GM10266 (cell line): ENCODE measurements at regions not wholly inside any gene's neighbourhood (a gene's known extent, or its start where the extent isn't known, plus 50 kb on each side); places are given as distances from the start of the nearest gene placed in this dataset.

Experiments
- DNase-seq: peaks from one replicate; pipeline ENCODE4 v3.0.0; 2012; ENCODE audit errors: extremely low spot score
- CTCF ChIP-seq: IDR thresholded peaks from 2 replicates; pipeline ENCODE4 v1.5.1; 2012; ENCODE audit warnings: mild to moderate bottlenecking, low read depth; ENCODE audit not compliant: control insufficient read depth, insufficient read depth; ENCODE audit errors: missing control alignments

- peak; percentile 6 for TF ChIP-seq CTCF
Observed at GRCh38 chr17:77501101-77501566, 360.4 kb downstream of the SEC14L1 start.

GRCh38 chr17:77501751-77502625 lies 361.2 kb downstream of the SEC14L1 start:
- no peak for TF ChIP-seq CTCF

More at GRCh38 chr17:77501101-77501566, 360.4 kb downstream of the SEC14L1 start:
- DNase-seq = no peak

GRCh38 chr17:77502626-77503292 lies 362.0 kb downstream of the SEC14L1 start:
- no peak for DNase-seq
- TF ChIP-seq CTCF = no peak

More at GRCh38 chr17:77501751-77502625, 361.2 kb downstream of the SEC14L1 start:
- no peak for DNase-seq

GRCh38 chr17:77503293-77503655 lies 362.5 kb downstream of the SEC14L1 start:
- no peak for TF ChIP-seq CTCF
- DNase-seq = no peak

GRCh38 chr17:77503916-77504651 lies 363.3 kb downstream of the SEC14L1 start:
- no peak for TF ChIP-seq CTCF
- DNase-seq = no peak

GRCh38 chr17:77504652-77505155 lies 363.9 kb downstream of the SEC14L1 start:
- no peak for DNase-seq
- TF ChIP-seq CTCF = no peak

DNA sequence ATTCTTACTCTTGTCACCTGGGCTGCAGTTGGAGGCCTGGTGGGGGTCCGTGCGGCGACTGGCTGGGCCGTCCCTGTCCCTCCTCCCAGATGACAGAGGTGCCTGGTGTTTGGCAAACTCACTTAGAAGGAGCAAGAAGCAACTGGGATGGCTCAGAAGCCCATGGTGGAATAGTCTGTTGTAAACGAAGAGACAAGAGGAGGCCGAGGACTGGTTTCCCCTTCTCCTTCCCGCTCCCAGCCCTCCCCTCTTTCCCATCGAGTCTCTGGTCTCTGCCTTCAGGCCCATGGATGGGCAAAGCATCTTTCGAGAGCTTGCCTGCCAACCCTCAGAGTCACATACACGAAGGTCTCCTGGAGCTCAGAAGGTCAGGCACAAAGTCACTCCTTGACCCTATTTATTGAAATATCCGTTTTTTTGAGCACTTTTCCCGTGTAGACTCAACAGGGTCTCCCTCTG lies 364.4 kb downstream of the SEC14L1 start:
- no peak for TF ChIP-seq CTCF
- no peak for DNase-seq
